PFSK-1 (cell line): ENCODE measurements at regions not wholly inside any gene's neighbourhood (a gene's known extent, or its start where the extent isn't known, plus 50 kb on each side); places are given as distances from the start of the nearest gene placed in this dataset.
A peak's percentile ranks its signal among the peaks of the same experiment; 100 is the strongest.

Source experiments
- FOXP2 ChIP-seq: optimal IDR thresholded peaks from 2 replicates; pipeline ENCODE3; 2011; ENCODE audit warnings: borderline replicate concordance, control low read depth, inconsistent platforms; ENCODE audit not compliant: insufficient read depth; ENCODE audit errors: extremely low read length, extremely low read depth
- POLR2AphosphoS5 ChIP-seq: IDR thresholded peaks from 2 replicates; pipeline ENCODE4 v1.6.1; 2012; ENCODE audit warnings: low read depth, mild to moderate bottlenecking, control low read depth, low read length, moderate library complexity
- REST ChIP-seq, 2 experiments: IDR thresholded peaks; 2 replicates each; pipeline versions ENCODE4 v1.6.1 to v1.8.0; 2011 to 2012; ENCODE audit warnings: low read depth in 2 of 2, low read length in 2 of 2, control low read depth in 1 of 2, inconsistent platforms in 1 of 2, mild to moderate bottlenecking in 1 of 2, moderate library complexity in 1 of 2; ENCODE audit not compliant: insufficient read depth in 1 of 2
- SIN3A ChIP-seq: IDR thresholded peaks from 2 replicates; pipeline ENCODE4 v1.6.1; 2012; ENCODE audit warnings: mild to moderate bottlenecking, low read length, moderate library complexity, borderline replicate concordance; ENCODE audit not compliant: insufficient read depth
- TAF1 ChIP-seq: IDR thresholded peaks from 2 replicates; pipeline ENCODE4 v1.6.1; 2012; ENCODE audit warnings: low read length, control low read depth, borderline replicate concordance; ENCODE audit not compliant: insufficient read depth

GRCh38 chr7:41047211-41047610 lies 655.7 kb downstream of the INHBA start:
- TF ChIP-seq POLR2AphosphoS5: no peak
- no peak for TF ChIP-seq FOXP2
- TF ChIP-seq TAF1: no peak
- TF ChIP-seq REST (IDR thresholded peaks at IDR 0.05; ENCODE audit: insufficient read depth in 1 of 2, low read depth in 2 of 2, low read length in 2 of 2): no peak
- no peak for TF ChIP-seq SIN3A

- no peak for TF ChIP-seq REST (IDR thresholded peaks at IDR 0.05; ENCODE audit: insufficient read depth in 1 of 2, low read depth in 2 of 2, low read length in 2 of 2)
- TF ChIP-seq TAF1: no peak
- TF ChIP-seq FOXP2: no peak
- no peak for TF ChIP-seq POLR2AphosphoS5
- TF ChIP-seq SIN3A: no peak
Observed at GRCh38 chr7:41046776-41047175, 656.1 kb downstream of the INHBA start.

GRCh38 chr7:41046221-41046761 lies 656.6 kb downstream of the INHBA start:
- TF ChIP-seq TAF1 (no peak), REST (IDR thresholded peaks at IDR 0.05; ENCODE audit: insufficient read depth in 1 of 2, low read depth in 2 of 2, low read length in 2 of 2) (0 out of 4 replicates have a peak, but pooled peaks of 1 of the 2 experiments have one; percentile 23)

- TF ChIP-seq REST (IDR thresholded peaks at IDR 0.05; ENCODE audit: insufficient read depth in 1 of 2, low read depth in 2 of 2, low read length in 2 of 2) (no peak), FOXP2 (no peak), SIN3A (no peak), TAF1 (no peak), POLR2AphosphoS5 (no peak)
Observed at GRCh38 chr7:41045556-41046123, 657.2 kb downstream of the INHBA start.

- no peak for TF ChIP-seq SIN3A
- no peak for TF ChIP-seq REST (IDR thresholded peaks at IDR 0.05; ENCODE audit: insufficient read depth in 1 of 2, low read depth in 2 of 2, low read length in 2 of 2)
- no peak for TF ChIP-seq POLR2AphosphoS5
- TF ChIP-seq TAF1: no peak
- TF ChIP-seq FOXP2: no peak
Observed at GRCh38 chr7:41039981-41040380, 662.9 kb downstream of the INHBA start.
